Left cardiac atrium (tissue), 4 donors: ENCODE measurements at regions not wholly inside any gene's neighbourhood (a gene's known extent, or its start where the extent isn't known, plus 50 kb on each side); places are given as distances from the start of the nearest gene placed in this dataset.

Experiments used
- ATAC-seq, 2 donors: fragments of 200-7000 bp; cut with Tn5 transposase; one replicate each; pipeline ENCODE4 v1.9.1; 2020; ENCODE audit warnings: mild to moderate bottlenecking in 2 of 2, moderate library complexity in 2 of 2
- DNase-seq: peaks from one replicate; pipeline ENCODE4 v3.0.0-alpha.2; 2020
- intact Hi-C, 2 donors: fragments of 100-400 bp; cut with DNase I; formaldehyde crosslinking; loops; one replicate each; pipeline versions ENCODE4 v1.14.1 to v1.15.1; 2022 to 2023
- donor health status: DM: no; HTN: yes; CAD: no.
- donor health status: DM: no; HTN: yes; CAD: no; lungs with severe emphysema.
- donor health status: DM: yes; HTN: yes; CAD: no.
- donor health status: Dilated cardiomyopathy.

- intact Hi-C loops, result no loop called here
- DNase-seq (no peak), ATAC-seq (no peak)
Measured at GRCh38 chr5:154140381-154140780, 50.2 kb upstream of the GALNT10 start.
